GM10248 (cell line): ENCODE measurements at regions not wholly inside any gene's neighbourhood (a gene's known extent, or its start where the extent isn't known, plus 50 kb on each side); places are given as distances from the start of the nearest gene placed in this dataset.
"Not testable (repeated sequence)": the region's sequence is repeated elsewhere in the genome, so short reads cannot be mapped to it uniquely, and the experiment has no call there.

Experiments
- CTCF ChIA-PET: fragments of 300-600 bp; sonication (Branson Sonifier 250); formaldehyde crosslinking; extraction: SDS; loops from one replicate; lab custom pipeline; 2021; ENCODE audit warnings: antibody characterized with exemption; lab: Yijun Ruan, JAX
- POLR2A ChIA-PET: fragments of 350-650 bp; sonication (Branson Sonifier 250); formaldehyde crosslinking; extraction: SDS; loops from one replicate; lab custom pipeline; 2020; ENCODE audit warnings: antibody characterized with exemption; lab: Yijun Ruan, JAX
- DNase-seq: peaks from one replicate; pipeline ENCODE4 v3.0.0; 2012; ENCODE audit errors: extremely low spot score
- TF ChIP-seq, protein P1 (sequence below): IDR thresholded peaks from 2 replicates; pipeline ENCODE4 v1.5.1; 2012; ENCODE audit warnings: mild to moderate bottlenecking, low read depth; ENCODE audit errors: extremely low read depth, missing control alignments, control extremely low read depth

DNA sequence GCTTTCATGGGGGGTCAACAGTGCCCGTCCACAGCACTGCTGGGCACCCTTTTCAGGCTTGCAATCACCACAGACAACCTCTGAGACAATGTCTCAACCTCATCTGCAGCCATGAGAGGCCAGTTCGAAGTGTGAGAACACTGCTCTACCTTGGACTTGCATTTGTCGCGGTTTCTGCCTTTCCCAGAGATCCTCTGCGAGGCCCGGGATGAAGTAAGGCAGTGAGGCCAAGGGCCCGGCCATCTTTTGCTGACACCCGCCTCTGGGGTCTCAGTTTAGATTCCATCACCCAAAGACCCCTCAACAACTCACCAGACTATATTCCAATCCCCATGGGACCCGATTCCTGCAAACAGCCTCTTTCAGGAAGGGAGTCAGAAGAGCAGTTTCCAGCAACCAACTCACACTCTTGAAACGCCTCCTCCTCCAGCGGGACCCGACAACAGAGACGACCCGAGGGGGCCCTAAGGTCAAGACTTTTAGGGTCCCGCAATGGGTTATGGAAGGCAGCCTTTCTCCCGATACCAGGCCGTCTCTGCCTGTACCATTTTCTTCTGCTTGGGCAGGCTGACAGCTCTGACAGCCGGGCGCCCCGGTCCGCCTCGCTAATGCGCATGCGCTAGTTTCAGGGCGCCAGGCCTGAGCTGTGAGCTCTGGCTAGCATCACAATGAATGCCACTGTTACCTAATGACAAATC, 576.0 kb downstream of the KCNJ18 start:
- CTCF ChIA-PET = no interaction called here
- DNase-seq = no peak
- POLR2A ChIA-PET = no interaction called here
- TF ChIP-seq, protein P1, sequence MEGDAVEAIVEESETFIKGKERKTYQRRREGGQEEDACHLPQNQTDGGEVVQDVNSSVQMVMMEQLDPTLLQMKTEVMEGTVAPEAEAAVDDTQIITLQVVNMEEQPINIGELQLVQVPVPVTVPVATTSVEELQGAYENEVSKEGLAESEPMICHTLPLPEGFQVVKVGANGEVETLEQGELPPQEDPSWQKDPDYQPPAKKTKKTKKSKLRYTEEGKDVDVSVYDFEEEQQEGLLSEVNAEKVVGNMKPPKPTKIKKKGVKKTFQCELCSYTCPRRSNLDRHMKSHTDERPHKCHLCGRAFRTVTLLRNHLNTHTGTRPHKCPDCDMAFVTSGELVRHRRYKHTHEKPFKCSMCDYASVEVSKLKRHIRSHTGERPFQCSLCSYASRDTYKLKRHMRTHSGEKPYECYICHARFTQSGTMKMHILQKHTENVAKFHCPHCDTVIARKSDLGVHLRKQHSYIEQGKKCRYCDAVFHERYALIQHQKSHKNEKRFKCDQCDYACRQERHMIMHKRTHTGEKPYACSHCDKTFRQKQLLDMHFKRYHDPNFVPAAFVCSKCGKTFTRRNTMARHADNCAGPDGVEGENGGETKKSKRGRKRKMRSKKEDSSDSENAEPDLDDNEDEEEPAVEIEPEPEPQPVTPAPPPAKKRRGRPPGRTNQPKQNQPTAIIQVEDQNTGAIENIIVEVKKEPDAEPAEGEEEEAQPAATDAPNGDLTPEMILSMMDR = no peak

DNA sequence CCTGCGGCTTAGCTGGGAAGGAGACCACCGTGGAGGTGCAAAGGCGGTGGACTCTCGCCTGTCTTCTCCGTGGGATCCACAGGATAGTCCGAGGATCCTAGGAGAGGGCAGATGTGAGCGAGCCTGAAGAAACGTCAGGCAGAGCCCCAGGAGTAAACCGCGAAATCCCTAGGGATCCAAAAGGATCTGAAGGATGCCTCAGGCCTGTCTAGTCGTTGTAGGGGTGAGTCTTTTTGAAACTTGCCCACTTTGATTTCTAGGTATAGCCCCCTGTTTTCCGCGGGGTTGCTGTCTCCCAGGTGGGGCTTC, 576.5 kb downstream of the KCNJ18 start:
- TF ChIP-seq, protein P1 = no peak
- CTCF ChIA-PET = no interaction called here
- POLR2A ChIA-PET = no interaction called here
- DNase-seq = no peak

DNA sequence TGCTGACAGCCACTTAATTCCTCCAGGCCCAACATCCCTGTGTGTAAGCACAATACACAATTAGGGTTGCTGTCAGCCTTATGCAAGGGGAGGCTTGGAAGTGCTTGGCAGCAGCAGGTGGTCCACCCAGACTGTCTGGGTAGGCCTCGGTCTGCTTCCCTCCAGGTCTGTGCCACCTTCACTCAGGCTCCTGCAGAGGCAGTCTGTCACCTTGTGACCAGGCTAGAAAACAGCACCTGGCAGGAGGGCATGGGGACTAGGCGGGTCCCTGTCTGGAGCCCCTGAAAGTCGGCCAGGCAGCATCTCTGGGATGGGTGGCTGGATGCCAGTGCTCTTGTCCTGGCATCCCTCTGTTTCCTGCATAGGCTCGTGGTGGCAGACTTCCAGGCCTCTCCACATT, 578.1 kb downstream of the KCNJ18 start:
- ChIA-PET POLR2A (no interaction called here), CTCF (no interaction called here)
- DNase-seq = no peak
- TF ChIP-seq, protein P1 = no peak

DNA sequence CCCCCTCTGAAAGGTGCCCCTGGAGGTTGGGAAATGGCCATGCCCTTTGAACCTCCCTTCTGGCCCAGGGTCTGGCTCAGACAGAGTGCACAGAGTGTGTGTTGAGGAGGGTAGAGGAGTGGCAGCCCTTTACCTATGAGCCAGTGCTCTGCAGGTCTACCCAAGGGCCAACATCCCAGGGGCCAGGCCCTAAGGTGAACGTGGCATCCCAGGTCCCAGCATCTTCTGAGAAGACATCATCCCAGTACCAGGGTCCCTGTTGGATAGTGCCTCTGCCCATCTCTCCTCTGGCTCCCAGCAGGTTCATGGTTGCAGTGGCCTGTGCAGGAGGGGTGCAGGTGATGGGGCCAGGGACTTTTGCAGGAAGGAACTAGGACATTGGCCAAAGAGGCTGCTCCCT, 578.5 kb downstream of the KCNJ18 start:
- POLR2A ChIA-PET, DNase-seq, CTCF ChIA-PET: not testable (repeated sequence)

DNA sequence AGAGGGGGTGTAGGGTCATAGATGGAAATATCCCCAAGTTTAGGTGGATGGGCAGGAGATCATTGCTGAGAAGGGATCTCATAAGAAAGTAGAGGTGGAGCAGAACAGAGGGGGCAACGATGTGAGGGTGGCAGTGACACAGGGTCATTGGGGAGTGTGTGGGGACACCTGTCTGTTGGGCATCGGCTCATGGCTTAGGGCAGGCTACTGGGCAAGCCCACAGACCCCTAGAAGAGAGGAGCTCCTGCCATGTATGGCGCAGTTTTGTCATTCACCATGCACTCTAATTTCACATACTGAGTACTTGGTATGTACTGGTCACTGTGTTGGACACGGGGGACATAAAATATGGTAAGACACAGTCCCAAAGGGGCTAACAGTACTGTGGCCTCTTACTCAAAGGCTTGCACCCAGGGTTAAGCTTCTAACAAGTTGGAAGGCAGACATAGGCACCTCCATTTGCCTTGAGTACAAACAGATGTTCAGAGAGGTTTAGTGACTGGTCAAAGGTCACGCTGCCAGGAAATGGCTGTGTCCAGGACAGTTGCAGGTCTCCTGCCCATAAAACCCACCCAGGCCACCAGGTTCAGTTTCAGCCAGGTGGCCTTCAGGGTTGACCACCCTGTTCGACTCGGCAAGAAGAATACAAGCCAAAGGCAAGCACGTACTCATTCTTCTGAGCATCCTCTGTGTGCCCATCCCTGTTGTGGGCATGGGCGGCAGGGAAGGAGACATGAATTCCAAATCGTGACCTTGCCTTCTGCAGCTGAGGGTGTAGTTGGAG, 580.2 kb downstream of the KCNJ18 start:
- no peak for DNase-seq
- TF ChIP-seq, protein P1 = no peak
- POLR2A ChIA-PET = no interaction called here
- CTCF ChIA-PET = no interaction called here

DNA sequence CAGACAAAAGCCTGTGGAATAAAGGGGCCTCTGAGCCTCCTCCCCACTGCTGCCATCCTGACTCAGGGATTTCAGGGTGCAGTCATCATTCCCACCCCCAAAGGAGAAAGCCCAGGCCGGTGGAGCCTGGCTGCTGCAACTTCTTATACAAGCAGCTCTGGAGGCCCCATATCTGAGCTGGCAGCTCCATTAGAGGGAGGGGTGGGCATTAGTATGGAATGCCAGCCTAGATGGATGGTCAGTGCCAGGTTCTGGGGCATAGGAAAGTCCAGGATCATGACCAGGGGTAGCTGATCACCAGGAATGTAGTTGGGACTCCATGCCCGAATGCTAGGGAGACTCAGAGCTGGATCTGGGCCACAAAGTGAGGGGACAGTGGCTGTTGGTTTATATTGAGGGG, 581.0 kb downstream of the KCNJ18 start:
- ChIA-PET POLR2A (no interaction called here), CTCF (no interaction called here)
- no peak for DNase-seq
- TF ChIP-seq, protein P1 = no peak

DNA sequence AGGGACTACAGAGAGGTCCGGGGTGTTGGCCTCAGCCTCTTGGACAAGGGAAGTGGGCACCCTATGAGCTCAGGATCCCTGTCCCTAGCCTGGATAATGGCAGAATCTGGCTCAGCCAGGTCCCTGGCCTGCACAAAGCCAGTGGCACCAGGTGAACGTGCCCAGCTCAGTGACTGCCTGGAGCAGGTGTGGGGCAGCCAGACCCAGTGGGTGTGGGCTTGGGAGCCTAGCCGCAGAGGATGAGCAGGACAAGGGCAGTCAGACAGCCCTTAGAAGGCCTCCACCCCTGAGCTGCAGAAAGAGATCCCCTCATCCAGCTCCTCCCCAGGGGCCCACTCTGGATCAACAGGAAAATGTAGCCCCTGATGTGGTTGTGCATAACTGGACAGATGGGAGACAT, 585.3 kb downstream of the KCNJ18 start:
- CTCF ChIA-PET = no interaction called here
- TF ChIP-seq, protein P1 = no peak
- no peak for DNase-seq
- POLR2A ChIA-PET = no interaction called here
